ENCODE measurements at regions not wholly inside any gene's neighbourhood (a gene's known extent, or its start where the extent isn't known, plus 50 kb on each side); places are given as distances from the start of the nearest gene placed in this dataset.

- TF ChIP-seq CTCF (IDR thresholded peaks at IDR 0.05) (no peak), POLR2AphosphoS5 (IDR thresholded peaks at IDR 0.05) (no peak)
Observed at GRCh38 chr9:102507044-102507687, 488.0 kb upstream of the CYLC2 start.

Measured in esophagus muscularis mucosa (tissue), 3 donors.